HG02678 (cell line): ENCODE measurements at regions not wholly inside any gene's neighbourhood (a gene's known extent, or its start where the extent isn't known, plus 50 kb on each side); places are given as distances from the start of the nearest gene placed in this dataset.

Experiments used
- ATAC-seq: cut with Tn5 transposase; IDR thresholded peaks from one replicate; pipeline ENCODE4 v1.9.1; 2021; ENCODE audit warnings: mild to moderate bottlenecking, moderate library complexity; ENCODE audit not compliant: unreplicated experiment

DNA sequence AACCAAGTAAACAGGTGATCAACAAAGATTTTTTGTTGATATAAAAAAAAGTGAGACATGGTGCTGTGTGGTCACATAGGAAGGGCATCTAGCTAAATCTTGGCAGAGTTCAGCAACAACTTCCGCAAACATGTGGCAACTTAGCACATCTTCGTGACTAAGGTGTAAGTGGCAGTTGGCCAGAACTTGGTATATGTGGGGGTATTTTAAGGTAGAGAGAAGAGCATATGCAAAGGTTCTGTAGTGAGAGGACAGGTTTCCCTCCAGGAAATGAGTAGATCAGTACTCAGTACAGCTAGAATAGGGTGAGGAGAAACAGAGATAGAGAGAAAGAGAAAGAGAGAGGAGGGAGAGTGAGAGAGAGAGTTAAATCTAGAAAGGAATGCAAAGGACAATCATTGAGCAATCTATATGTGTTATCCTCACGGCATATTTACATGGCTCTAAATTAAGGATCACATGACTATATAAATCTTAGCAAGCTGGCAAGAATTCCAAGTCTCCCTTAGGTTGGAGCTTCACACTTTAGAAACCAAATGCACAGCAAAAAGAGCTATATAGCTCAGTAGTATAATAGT is 227.7 kb upstream of the HMGA2 start:
- no peak for ATAC-seq

DNA sequence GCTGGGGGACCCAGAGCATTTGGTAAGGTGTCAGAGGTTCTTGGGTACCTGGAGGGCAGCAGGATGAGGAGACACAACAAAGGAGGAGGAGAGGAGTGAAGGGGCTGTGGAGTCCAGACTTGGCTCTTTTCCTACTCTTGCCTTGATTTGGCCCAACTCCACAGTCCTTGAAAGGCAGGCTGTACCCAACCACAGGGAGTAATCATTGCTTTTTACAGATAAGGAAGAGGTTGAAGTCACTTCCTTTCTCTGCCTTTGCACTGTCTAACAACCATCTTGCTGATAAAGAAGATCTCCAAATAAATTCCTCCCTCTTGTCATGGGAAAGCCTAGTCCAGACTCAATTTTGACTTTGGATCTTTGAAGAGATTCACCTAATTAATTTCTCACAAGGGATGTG is 226.8 kb upstream of the HMGA2 start:
- ATAC-seq: no peak

DNA sequence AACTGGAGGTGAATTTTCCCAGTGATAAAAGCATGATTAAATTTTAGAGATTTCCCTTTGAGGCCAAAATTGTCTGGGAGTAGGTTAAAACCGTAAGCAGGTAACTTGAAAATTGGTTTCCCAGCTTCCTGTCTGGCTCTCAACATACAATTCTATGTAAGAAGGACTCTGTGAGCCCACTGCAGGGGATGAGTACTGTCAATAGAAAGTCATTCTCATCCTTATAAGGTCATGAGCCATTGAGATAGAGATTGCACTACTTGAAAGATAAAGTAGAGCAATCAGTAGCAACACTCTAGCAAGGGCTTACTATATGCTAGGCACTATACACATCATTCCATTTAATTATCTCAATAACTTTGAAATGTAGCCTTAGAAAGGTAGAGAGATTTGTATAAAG is 225.6 kb upstream of the HMGA2 start:
- ATAC-seq: no peak

DNA sequence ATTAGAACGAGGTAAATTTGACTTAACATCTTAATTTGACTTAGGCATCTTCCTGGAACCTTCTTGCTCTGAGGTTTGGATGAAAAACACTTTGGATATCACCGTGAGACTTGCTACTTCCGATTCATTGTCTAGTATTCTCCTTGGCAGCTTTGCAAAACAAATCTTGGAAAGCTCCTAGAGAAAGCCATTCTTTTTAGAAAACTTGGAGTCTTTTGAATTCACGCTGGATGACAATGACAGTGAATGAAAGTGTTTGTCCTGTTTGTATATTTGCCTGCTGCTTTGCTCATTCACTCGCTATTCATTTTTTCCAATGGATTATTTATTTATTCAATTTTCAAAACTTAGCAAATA is 222.1 kb upstream of the HMGA2 start:
- no peak for ATAC-seq

DNA sequence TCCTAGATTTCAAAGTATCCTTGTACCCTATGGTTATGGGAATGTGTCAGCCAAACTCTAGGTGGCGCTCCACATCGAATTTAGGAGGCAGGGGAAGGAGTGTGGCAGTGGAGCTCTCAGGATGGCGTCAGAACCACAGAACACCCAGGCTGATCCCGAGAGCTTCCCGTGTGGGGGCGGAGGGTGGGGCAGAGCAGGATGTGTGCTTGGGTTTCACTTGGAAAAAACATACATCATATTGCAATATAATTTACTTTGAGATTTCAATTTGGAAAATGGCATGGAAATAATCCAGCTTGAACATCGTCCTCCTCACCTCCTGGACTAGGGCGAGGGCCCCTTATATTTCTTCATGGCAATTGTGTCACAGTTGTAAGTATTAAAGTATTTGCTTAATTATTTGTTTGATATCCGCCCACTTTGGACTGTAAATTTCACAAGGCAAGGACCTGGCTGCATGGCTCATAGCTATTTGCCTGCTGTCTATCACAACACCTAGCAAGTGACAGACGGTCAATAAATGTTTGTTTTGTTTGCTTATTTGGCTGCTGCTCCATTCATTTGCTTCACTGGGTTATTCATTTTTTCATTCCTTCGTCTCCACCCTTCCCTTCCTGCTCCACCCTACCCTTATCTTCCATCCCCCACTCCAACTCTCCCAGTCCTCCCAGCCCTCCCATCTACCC is 221.5 kb upstream of the HMGA2 start:
- peak; percentile 57 for ATAC-seq

DNA sequence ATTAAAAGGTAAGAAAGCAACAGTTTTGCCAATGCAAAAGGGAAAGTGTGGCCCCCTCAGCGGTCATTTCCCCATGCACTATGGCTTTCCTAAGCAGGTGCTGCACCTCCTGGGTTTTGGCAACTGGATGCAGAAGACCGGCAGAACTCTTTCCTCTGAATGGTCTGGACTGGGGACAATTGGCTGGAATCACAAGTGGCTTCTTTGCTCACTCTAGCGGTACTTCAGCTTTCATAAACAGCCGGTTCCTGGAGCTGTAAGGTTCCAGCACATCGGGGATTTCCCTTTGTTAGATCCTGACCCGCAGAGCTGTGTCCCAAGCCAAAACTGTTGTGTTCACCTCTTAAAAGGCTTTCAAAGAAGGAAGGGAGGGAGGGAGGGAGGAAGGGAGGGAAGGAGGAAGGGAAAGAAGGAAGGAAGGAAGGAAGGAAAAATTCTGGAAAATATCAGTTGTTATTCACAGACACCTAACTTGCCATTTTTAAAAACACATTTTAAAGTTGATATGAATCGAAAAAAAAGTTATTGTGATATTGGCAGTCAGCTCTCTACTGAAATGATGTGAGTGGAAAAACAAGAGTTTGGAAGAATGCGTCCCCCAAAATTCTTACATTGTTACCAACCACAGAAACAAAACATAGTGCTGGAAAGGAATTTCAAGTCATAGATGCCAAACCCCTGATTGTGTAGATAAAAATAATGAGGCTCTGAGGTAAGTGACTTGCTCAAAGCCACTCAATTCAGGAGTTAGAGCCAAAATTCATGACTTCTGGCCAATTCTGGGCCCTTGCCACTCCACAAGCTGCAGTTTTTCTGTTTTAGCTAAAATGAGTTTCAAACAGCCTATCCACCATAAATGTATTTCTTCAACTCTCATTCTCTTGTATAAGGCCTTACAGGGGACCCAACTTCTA is 220.6 kb upstream of the HMGA2 start:
- no peak for ATAC-seq

DNA sequence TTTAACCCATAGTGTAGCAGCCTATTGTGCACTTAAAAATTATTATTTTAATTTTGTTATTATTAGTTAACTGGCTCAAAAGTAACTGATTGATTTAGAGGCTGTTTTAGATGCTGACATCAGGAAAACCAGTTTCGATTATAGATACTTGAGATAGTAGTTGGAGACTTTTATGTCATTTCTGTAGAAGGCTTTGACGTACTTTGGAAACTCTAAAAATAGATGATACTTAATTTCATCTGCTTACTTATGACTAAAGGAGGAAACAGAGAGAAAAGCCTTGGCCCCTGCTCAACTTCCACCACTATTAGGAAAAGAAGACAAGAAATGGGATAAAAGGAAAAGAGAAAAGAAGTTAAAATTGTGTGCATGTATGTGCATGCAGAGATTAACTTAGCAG is 219.3 kb upstream of the HMGA2 start:
- no peak for ATAC-seq

DNA sequence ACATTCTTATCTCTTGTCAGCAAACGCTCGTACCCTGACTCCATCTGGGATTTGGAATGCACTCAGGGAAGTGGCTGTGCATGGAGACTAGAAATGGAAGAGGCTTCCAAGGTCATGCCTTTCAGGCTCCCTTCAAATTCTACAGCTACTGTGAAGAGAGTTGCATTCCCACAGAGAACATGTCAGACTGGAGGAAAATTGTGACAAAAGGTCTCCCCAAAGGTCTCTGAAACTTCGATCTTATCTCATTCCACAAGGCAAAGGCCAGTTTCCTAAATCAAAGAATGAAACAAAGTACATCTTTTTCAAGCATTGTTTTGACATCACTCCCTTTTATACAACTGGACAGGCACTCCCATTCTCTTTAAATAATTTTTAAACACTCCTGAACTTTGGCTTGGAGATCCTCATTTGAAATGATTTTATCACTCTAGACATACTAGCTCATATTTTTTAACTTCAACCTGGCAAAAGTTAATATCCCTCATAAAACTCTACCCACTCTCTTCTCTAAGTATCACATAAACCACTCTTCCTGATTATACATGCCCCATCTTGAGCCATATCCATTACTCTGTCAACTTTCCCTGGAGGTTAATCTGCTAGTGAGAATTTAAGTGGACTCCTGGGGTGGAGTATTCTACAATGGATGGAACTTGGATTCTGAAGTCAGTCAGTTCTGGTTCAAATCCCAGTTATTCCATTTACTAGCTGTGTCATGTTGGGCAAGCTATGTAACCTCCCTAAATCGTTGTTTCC is 218.1 kb upstream of the HMGA2 start:
- ATAC-seq: no peak

DNA sequence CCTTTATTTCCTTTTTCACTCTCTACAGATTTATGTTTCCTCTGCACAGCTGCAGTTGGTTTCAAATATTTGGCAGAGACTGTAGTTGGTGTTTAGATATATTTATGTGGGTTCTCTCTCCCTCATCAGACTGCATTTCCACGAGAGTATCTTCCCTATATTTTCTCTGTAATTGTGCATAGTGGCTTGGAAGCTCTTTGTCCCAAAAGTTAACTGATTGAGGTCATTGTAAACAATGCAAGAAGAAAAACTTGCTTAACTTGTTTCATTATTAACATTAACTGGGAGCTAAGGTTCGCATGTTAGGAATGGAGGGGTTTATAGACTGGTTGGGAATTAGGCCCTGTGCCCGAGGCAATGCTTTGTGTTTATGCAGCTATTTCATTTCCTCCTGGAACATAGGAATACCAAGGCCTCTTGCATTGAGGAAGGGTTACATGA is 216.9 kb upstream of the HMGA2 start:
- ATAC-seq: no peak

DNA sequence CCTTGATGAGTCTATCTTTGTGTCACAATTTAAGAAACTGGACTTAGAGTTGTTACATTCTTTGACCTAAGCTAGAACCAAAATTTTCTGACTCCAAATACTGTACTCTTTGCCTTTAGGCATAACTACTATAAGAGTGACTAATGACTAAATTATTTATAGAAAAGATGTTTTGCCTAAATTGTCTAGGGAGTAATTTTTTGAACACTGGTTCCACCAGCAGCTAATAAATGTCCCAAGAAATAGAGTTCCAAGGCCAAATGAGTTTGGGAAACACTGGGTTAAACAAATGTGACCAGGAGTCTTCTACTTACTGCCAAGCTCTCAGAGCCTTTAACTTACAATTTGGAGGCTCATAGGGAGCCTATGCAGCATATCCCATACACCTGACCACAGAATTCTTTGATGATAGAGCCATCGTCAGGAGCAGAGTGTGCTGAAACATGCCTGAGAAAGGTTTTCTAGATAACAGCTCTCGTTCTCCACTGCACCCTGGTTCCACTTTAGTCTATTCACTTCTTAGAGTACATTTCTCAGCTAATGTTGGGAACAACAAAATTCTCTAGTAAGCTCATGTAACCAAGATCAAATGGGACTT is 215.9 kb upstream of the HMGA2 start:
- no peak for ATAC-seq

DNA sequence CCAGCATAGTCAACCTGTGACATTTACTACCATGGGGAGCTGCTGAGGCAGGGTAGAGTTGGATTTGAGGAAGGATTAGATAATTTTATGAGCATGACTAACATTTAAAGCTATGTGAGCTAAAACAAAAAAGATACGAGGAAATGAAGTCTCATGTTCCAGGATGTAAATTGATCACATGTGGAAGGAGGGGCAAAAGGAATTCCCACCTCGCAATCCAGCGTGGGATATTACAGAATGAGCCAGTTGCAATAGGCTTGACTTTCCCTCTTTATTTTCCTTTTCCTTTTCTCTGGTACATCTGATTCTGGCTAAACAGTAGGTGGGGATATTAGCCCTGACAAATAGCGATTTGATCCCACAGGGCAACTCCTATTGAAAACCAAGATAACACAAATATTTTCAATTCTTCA is 214.9 kb upstream of the HMGA2 start:
- ATAC-seq: no peak

DNA sequence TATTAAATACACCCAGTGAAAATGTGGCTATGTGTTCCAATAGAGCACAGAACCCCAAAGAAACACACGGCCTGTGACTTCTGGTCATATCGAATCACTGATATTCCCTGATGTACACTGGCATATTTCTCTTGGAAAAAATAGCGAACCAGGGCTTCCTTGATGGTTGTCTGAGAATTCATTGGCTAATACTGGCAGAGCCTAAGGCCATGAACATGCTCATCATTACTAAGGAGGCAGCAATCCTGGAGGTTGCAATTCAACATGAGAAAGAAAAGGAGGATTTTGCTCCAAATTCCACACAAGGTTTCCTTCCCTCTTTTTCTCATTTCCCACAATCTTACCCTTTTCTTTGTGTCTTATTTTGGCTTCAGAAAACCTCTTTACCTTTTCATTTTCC is 212.9 kb upstream of the HMGA2 start:
- no peak for ATAC-seq

DNA sequence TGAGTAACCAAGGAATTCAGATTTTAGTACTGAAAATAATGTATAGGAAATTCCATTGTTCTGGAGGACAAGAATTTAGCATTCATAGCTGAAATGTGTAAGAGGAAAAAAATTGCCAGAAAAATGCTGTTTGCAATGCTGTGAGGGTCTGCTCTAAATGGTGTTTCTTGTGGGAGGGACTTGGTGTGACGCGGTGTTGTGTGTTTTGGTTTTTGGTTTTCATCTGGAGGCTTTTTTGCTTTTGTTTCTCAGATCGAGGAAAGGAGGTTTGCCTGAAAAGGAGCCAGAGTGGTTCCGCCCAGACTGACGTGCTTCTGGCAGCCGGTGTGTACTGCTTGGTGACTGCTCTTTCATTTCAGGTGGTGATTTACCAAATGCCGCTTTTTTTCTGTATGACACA is 211.8 kb upstream of the HMGA2 start:
- ATAC-seq: no peak

DNA sequence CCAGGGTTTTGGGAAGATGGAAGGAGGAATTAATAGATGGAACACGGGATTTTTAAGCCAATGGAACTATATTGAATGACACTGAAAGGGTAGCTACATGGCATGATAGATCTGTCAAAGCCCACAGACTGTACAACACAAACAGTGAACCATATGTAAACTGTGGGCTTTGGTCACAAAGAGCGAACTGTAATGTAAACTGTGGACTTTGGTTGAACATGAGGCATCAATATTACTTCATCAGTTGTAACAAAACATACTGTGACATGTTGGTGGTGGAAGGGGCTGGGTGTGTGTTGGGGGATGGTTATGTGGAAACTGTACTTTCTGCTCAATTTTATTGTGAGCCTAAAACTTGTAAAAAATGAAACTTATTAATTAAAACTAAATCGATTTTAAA is 210.6 kb upstream of the HMGA2 start:
- ATAC-seq: no peak

DNA sequence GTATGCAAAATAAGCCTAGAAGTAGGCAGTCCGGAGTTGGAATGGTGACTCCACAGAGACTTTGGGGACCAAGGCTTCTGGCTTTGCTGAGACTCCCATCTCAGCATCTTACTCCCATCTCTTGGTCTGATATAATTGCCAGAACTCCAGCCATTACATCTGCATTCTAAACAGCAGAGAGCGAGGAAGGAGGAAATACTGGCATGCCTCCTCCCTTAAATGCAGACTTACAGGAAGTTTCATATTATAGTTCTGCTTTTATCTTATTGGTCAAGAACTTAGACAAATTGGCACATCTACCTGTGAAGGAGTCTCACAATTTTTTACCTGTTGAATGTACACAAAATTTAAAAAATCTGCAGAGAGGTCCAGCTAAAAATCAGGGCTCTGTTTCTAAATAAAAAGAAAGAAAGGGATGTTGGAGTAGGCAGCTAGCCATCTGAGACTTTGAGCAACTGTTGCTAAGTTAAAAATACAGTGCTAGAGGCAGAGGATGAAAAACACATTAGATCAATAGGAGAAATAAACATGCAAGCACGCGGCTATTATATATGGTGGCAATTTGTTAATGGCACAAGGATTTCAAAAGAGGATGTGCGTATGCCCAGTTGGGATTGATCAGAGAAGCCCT is 209.9 kb upstream of the HMGA2 start:
- ATAC-seq: no peak

DNA sequence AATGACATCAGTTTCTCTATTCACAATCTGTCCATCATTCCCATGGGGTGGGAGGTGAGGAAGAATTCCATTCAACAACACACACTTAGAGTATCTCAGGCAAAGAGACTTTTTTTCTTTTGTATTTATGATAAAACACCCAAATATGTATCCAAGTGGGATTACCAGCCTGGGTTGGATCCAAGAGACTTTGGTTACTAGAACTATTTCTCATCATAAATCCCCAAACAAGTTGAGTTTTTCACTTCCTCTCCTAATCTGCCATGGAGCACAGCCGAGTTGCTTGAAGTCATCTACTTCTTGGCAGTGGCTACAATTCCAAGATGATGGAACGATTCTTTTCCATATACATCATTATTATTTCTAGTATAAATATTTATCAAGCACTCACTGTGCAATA is 209.2 kb upstream of the HMGA2 start:
- ATAC-seq: no peak

DNA sequence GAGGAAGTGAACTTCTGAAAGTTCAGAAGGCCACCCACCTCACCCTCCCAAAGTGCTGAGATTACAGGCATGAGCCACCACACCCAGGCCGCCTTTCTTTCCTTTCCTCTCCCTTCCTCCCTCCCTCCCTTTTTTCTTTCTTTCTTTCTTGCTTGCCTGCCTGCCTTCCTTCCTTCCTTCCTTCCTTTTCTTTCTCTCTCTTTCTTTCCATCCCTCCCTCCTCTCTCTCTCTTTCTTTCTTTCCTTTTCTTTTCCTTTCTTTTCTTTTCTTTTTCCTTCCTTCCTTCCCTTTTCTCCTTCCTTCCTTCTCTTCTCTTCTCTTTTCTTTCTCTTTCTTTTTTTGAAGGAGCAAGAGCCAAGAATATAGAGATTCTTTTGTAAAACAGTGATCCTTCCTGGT is 208.3 kb upstream of the HMGA2 start:
- ATAC-seq: no peak

DNA sequence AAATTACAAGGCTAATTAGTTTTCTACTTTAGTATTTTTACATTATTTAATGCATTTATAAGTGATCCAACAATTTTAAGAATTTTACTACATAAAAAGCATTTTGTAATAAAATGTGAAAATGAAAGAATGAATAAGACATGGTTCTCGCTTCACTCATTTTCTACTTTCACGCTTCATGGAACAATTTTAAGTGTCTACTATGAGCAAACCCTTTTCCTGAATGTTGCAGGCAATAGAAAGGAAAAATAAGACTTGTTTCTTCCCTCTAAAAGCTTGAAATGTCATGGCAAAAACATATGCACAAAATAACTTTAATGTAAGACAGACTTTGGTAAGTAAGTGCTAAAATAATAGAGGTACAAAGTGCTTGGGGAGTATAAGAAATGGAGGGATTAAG is 205.7 kb upstream of the HMGA2 start:
- no peak for ATAC-seq

DNA sequence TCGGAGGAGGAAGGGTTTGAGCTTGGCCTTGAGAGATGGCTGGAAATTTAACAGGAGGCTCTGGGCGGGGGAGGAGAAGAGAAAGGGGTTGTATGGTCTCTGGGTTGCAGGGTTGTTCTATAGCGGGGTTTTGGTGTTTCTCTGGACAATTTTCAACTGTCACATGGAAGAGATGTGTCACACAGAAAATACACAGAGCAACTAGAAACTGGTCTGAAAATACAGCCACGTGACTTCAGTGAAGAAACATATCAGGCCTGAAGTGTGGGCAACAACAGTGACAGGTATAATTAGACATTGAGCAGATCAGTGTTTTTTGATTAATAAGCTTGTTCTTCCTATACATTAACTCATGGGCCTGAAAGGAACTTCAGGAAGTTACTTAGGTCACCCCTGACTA is 205.3 kb upstream of the HMGA2 start:
- no peak for ATAC-seq

DNA sequence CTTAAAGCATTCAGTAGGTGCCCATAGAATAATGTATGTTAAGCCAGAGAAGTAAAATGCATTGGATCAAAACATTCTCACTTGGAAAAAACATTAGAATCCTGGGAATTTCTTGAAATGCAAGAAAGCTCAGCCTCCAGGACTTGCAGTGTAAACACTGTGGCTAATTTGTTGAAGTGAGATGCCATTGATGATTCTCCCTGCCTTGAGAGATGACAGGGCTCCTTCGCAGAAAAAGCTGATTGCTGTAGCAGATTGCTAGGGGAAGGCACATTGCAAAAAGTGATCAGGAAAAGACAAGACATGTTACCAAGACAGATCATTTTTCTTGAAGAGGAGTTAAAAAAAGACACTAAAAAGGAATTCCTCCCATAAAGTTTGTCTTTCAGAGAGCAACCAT is 204.2 kb upstream of the HMGA2 start:
- no peak for ATAC-seq

DNA sequence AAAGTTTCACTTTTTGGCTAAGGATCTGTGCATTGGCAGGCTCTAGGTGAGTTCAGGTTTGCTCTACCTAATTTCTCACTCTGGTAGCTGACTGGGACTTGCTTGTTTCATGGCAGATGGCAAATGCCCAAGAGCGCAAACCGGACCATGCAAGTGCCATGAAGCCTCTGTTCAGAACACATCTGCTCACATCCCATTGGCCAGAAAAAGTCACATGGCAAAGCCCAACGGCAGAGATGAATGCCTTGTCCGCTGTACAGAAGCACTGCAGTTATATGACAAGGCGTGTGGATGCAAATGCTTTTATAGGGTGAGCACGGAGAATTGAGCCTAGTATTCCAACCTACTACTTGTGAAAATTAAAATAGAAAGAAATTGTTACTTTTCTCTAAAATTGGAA is 202.2 kb upstream of the HMGA2 start:
- ATAC-seq: no peak
